GM08714 (cell line): ENCODE measurements at regions not wholly inside any gene's neighbourhood (a gene's known extent, or its start where the extent isn't known, plus 50 kb on each side); places are given as distances from the start of the nearest gene placed in this dataset.

Experiments
- H3K4me3 ChIP-seq: fragments of 200-500 bp; sonication (Bioruptor generic); 2 replicates; pipeline ENCODE4 v1.5.1; 2014; ENCODE audit warnings: mild to moderate bottlenecking, low read length, inconsistent platforms
- ZNF274 ChIP-seq: IDR thresholded peaks from 2 replicates; pipeline ENCODE4 v1.6.1; 2012; ENCODE audit warnings: mild to moderate bottlenecking, low read depth, low read length

- TF ChIP-seq ZNF274: no peak
- no peak overlapping the region for H3K4me3 ChIP-seq
Observed at GRCh38 chr20:1718604-1719384, 61.2 kb upstream of the SIRPG start.

DNA sequence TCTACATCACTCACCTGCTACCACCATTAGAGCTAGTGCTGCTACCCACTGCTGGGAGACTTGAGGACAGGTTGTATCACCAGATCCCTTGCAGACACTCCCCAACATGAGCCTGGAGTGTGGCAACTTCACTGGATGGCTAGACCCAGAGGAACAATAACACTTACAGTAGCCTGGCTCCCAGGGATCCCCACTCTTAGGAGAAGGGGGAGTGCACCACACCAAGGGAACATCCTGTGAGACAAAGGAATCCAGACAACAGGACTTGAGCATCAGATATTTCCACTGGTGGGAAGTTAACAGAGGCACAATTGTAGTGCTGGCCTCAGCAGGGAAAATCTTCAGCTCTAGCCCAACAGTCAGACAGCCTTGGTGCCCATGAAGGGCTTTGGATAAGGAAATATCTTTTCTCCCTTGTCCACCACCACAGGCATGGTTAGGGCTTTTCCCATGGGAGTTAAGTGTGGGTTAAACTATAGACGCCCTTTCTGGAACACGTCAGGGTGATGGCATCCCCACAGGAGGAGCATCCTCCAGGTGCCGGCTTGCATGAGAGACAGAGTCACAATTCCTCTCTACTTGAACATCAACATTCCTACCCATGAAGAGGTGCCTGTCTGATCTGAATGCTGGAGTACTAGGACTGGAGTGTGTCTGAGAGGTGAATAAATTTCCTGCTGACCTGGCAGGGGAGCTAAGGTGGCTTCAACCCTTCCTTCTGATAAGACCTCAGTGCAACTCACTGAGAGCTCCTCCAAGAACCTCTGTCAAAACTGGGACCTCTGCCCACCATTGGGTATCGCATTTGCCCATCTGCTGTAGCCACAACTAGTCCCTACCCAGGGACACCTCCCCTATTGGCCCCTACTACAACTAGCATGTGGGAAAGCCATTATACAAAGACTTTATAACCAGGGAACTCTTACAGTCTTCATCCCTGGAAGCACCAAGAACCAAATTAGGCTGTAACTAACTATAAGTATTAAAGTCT is 55.4 kb upstream of the SIRPG start:
- TF ChIP-seq ZNF274: no peak
- no peak overlapping the region for H3K4me3 ChIP-seq

DNA sequence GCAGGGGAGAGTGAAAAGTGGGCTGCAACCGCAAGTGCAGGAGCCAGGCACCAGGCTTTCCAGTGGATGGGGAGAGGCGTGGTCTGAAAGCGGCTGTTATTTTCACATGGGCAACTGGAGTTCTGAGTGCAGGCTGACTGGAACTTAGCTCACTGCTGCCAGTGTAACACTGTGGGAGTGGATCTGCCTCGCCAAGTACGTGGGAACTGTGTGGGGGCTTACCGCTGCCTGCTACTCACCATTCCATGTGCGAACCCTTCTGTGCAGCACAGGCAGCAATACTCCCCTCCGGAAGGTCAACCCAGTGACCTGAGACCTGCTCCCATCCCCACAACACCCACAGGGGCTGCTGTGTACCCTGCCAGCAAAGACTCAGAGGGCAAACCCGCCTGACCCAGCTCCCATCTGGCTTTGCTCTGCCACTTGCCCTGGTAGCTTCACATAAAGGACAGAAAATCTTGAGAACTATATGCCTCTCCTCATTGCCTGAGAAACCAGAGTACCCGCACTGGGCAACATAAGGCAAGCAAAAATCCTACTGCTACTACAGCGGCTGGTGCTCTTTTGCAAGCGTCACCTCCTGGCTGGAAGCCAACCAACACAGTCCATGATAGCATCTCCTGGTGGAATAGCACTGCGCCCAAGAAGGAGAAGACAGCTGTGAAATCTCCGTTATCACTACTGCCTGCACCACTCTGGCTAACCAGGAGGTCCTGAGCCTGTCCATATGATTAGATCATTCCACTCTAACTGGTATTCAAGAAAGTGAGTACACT is 54.4 kb upstream of the SIRPG start:
- H3K4me3 ChIP-seq: no peak overlapping the region
- TF ChIP-seq ZNF274: no peak

DNA sequence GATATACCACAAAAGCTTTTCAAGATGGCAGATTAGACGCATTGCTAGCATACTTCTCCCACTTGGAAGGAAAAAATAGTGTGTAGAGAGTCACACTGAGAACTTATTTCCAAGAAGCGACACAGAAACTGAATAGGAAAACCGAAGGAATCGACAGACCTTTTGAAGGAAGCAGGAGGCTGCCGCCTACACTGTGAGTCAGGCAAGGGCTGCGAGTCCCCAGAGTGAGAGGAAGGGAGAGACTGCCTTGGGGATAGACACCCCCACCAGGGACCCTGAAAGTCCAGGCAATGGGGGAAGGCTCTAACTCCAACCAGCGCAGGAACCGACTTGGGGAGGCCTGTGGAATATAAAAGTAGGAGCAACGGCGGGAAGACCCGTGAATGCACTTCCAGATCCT is 53.7 kb upstream of the SIRPG start:
- TF ChIP-seq ZNF274: no peak
- no peak overlapping the region for H3K4me3 ChIP-seq

- no peak overlapping the region for H3K4me3 ChIP-seq
- no peak for TF ChIP-seq ZNF274
Observed at GRCh38 chr20:1710484-1710883, 52.9 kb upstream of the SIRPG start.

- no peak for TF ChIP-seq ZNF274
- H3K4me3 ChIP-seq: no peak overlapping the region
Observed at GRCh38 chr20:1707588-1708449, 50.2 kb upstream of the SIRPG start.
